OCI-LY7 (cell line): ENCODE measurements at regions not wholly inside any gene's neighbourhood (a gene's known extent, or its start where the extent isn't known, plus 50 kb on each side); places are given as distances from the start of the nearest gene placed in this dataset.

ENCODE experiments used
- BruUV-seq: library from RNA; stranded (reverse); fragments of 400-500 nt; replicated peaks from 2 replicates; lab custom pipeline; 2021; lab: Mats Ljungman, UMichigan
- CTCF ChIA-PET: fragments of 300-600 bp; sonication (Branson Sonifier 250); formaldehyde crosslinking; loops from one replicate; lab custom pipeline; 2022; ENCODE audit warnings: antibody characterized with exemption; ENCODE audit not compliant: unreplicated experiment; lab: Charles Lee
- POLR2A ChIA-PET: fragments of 300-600 bp; sonication (Branson Sonifier 250); formaldehyde crosslinking; loops from one replicate; lab custom pipeline; 2022; ENCODE audit warnings: antibody characterized with exemption; lab: Charles Lee
- DNase-seq: peaks from one replicate; pipeline ENCODE4 v3.0.0-alpha.2; 2015; ENCODE audit warnings: low spot score
- H2AFZ ChIP-seq: fragments of 200-600 bp; sonication (generic), shearing (Covaris generic); 2 replicates; pipeline ENCODE4 v1.6.1; 2014; ENCODE audit warnings: mild to moderate bottlenecking, antibody characterized with exemption, low read length, moderate library complexity
- H3K27ac ChIP-seq: fragments of 200-600 bp; sonication (generic); 2 replicates; pipeline ENCODE4 v1.5.1; 2014; ENCODE audit warnings: mixed run types, low read depth, mild to moderate bottlenecking, moderate library complexity, low read length, inconsistent platforms; ENCODE audit not compliant: poor library complexity, severe bottlenecking
- H3K36me3 ChIP-seq: fragments of 200-600 bp; sonication (generic); 2 replicates; pipeline ENCODE4 v1.6.1; 2014; ENCODE audit warnings: mild to moderate bottlenecking, antibody characterized with exemption, low read length, moderate library complexity, mixed read lengths; ENCODE audit not compliant: insufficient read depth
- H3K4me1 ChIP-seq: fragments of 200-600 bp; sonication (generic); 2 replicates; pipeline ENCODE4 v1.5.1; 2014; ENCODE audit warnings: mild to moderate bottlenecking, low read length; ENCODE audit not compliant: insufficient read depth, poor library complexity, severe bottlenecking
- H3K4me2 ChIP-seq: fragments of 200-600 bp; sonication (generic); 2 replicates; pipeline ENCODE4 v1.6.1; 2014; ENCODE audit warnings: mild to moderate bottlenecking, low read length
- H3K4me3 ChIP-seq: fragments of 200-600 bp; sonication (generic); 2 replicates; pipeline ENCODE4 v1.5.1; 2014; ENCODE audit warnings: mild to moderate bottlenecking, low read depth, low read length; ENCODE audit not compliant: poor library complexity, severe bottlenecking
- H3K79me2 ChIP-seq: fragments of 200-600 bp; sonication (generic); 2 replicates; pipeline ENCODE4 v1.6.1; 2016; ENCODE audit warnings: low read depth, mild to moderate bottlenecking, low read length, moderate library complexity, mixed read lengths; ENCODE audit not compliant: insufficient read depth
- H3K9me2 ChIP-seq: fragments of 200-600 bp; sonication (generic); 2 replicates; pipeline ENCODE4 v1.6.1; 2016; ENCODE audit warnings: mild to moderate bottlenecking, low read length, mixed read lengths; ENCODE audit not compliant: insufficient read depth
- H3K9me3 ChIP-seq: fragments of 200-600 bp; sonication (generic); 2 replicates; pipeline ENCODE4 v1.6.1; 2014; ENCODE audit warnings: mild to moderate bottlenecking, mixed run types, low read length, mixed read lengths
- H4K20me1 ChIP-seq: fragments of 200-600 bp; sonication (generic); 2 replicates; pipeline ENCODE4 v1.6.1; 2014; ENCODE audit warnings: mild to moderate bottlenecking, antibody characterized with exemption, low read length, moderate library complexity, mixed read lengths; ENCODE audit not compliant: insufficient read depth
- CTCF ChIP-seq: fragments of 200-600 bp; sonication (generic); conservative IDR thresholded peaks from 2 replicates; pipeline ENCODE4 v1.5.1; 2014; ENCODE audit warnings: mild to moderate bottlenecking, antibody characterized with exemption, low read length, moderate library complexity, mixed read lengths
- EZH2phosphoT487 ChIP-seq: fragments of 200-600 bp; sonication (generic); IDR thresholded peaks from 2 replicates; pipeline ENCODE4 v1.6.1; 2018; ENCODE audit warnings: low read depth, borderline replicate concordance, mild to moderate bottlenecking, mixed run types, antibody characterized with exemption, low read length, moderate library complexity, mixed read lengths
- intact Hi-C: fragments of 100-400 bp; cut with micrococcal nuclease; formaldehyde crosslinking; loops from one replicate; pipeline ENCODE4 v1.10.0; 2022; ENCODE audit not compliant: unreplicated experiment

GRCh38 chr17:36793976-36794375 is 143.3 kb upstream of the LHX1 start:
- Histone ChIP-seq H3K4me1 (no peaks in the 10 kb centered on the region), H3K79me2 (no peaks in the 10 kb centered on the region), H3K4me2 (no peak overlapping the region), H3K9me3 (no peaks in the 10 kb centered on the region), H3K4me3 (no peak overlapping the region), H3K36me3 (no peaks in the 10 kb centered on the region), H3K9me2 (no peaks in the 10 kb centered on the region), H4K20me1 (no peaks in the 10 kb centered on the region), H3K27ac (no peak overlapping the region), H2AFZ (no peak overlapping the region)
- intact Hi-C loops = no loop called here
- CTCF ChIA-PET = no interaction called here
- POLR2A ChIA-PET = interaction anchor here (0.7 kb wide), 1 partner anchor 208 kb away, joined by 3 read pairs; no protein-coding TSS in a partner anchor
- TF ChIP-seq CTCF (no peak), EZH2phosphoT487 (no peak)
- no TSS peak for BruUV-seq
- DNase-seq = no peak

- ChIA-PET CTCF (no interaction called here), POLR2A (no interaction called here)
- H3K4me1 ChIP-seq = no peaks in the 10 kb centered on the region
- no peaks in the 10 kb centered on the region for H3K9me3 ChIP-seq
- H3K27ac ChIP-seq = no peak overlapping the region
- no peak overlapping the region for H3K4me2 ChIP-seq
- intact Hi-C loops = no loop called here
- H3K79me2 ChIP-seq = no peaks in the 10 kb centered on the region
- no peaks in the 10 kb centered on the region for H4K20me1 ChIP-seq
- H3K4me3 ChIP-seq = no peak overlapping the region
- no peak overlapping the region for H2AFZ ChIP-seq
- DNase-seq = no peak
- no TSS peak for BruUV-seq
- TF ChIP-seq CTCF (no peak), EZH2phosphoT487 (no peak)
- no peaks in the 10 kb centered on the region for H3K36me3 ChIP-seq
- H3K9me2 ChIP-seq = no peaks in the 10 kb centered on the region
Measured at GRCh38 chr17:36807496-36808179, 129.6 kb upstream of the LHX1 start.

GRCh38 chr17:36808180-36808661 is 129.1 kb upstream of the LHX1 start:
- intact Hi-C loops = no loop called here
- Histone ChIP-seq H2AFZ (no peak overlapping the region), H3K36me3 (no peaks in the 10 kb centered on the region), H4K20me1 (no peaks in the 10 kb centered on the region), H3K9me2 (no peaks in the 10 kb centered on the region), H3K79me2 (no peaks in the 10 kb centered on the region), H3K4me2 (no peak overlapping the region), H3K4me3 (no peak overlapping the region), H3K27ac (no peak overlapping the region), H3K9me3 (no peaks in the 10 kb centered on the region), H3K4me1 (no peaks in the 10 kb centered on the region)
- no peak for TF ChIP-seq CTCF
- no TSS peak for BruUV-seq
- ChIA-PET CTCF (no interaction called here), POLR2A (no interaction called here)
- no peak for DNase-seq
